NCI-H1694 treated with DMSO at 0.1 percent for 48 hours (cell line): ENCODE measurements at regions not wholly inside any gene's neighbourhood (a gene's known extent, or its start where the extent isn't known, plus 50 kb on each side); places are given as distances from the start of the nearest gene placed in this dataset.

ENCODE experiments used
- DNase-seq: peaks from one replicate; lab custom pipeline; 2025; lab: John Stamatoyannopoulos, UW

DNA sequence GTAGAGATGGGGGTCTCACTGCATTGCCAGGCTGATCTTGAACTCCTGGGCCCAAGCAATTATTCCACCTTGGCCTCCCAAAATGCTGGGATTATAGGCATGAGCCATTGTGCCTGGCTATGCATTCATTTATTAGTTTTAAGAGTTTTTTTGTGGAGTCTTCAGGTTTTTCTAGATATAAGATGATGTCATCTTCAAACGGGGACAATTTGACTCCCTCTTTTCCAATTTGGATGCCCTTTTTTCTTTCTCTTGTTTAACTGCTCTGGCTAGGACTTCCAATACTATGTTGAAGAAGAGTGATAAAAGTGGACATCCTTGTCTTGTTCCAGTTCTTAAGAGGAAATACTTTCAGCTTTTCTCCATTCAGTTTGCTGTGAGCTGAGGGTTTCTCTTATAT, 113.7 kb upstream of the PARD3B start:
- no peak for DNase-seq

GRCh38 chr2:204432196-204432595, 113.1 kb upstream of the PARD3B start:
- DNase-seq, result no peak

DNA sequence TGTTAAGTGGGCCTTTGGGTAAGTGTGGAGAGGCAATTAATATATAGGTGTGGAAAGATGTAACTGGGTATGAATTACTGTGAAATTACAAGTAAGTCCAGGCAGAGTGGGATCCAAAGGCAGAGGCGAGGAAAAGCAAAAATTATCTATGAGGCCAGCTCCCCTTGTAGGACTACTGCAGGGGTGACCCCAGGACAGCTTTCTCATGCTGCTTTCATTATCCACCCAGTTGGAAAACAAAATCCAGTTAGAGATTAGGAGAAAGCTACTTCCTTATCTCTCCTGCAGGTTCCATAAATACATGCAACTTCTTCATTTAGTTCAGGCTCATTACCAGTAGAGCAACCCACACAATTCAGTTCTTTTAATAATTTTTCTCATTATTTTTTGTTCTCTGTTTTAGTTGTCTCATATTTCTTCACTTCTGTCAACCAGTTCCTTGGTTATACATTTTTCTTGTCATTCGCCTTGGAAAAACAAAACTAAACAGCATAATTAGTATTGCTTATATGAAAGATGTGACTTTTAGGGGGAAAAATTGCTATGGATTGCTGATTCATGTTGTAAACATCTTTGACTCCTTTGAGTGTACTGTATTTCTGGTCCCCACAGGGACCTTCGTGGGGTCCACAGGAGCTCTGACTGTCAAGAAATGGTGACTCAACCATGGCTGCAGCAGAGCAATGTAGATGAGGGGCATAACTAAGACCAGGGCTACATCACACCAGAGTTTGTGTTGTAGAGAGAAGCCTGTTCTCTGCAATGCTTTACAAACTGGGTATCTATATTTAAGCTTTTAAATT, 110.4 kb upstream of the PARD3B start:
- DNase-seq, result no peak

- DNase-seq, result no peak
Observed at GRCh38 chr2:204436230-204436629, 109.0 kb upstream of the PARD3B start.

DNA sequence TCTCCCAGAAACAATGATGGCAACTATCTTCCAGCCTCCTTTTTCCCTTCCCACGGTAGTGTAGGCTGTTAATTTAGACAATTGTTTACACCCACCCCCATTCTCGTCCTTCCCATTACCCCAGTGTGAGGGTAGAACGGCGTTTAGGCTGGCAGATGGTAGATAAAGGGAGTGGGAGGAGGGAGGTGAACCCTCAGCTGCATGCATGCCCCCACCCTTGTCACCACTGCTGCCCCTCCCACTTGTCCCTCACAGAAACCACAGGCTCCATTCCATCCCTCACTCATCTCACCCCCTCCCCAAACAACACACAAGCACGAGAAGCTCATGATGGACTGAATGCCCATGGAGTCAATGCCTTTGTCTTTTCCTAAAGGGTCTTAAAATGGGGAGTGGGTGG, 107.9 kb upstream of the PARD3B start:
- DNase-seq, result no peak

- no peak for DNase-seq
Observed at GRCh38 chr2:204437815-204438756, 107.2 kb upstream of the PARD3B start.

- DNase-seq, result no peak
Observed at GRCh38 chr2:204441316-204441715, 104.0 kb upstream of the PARD3B start.

DNA sequence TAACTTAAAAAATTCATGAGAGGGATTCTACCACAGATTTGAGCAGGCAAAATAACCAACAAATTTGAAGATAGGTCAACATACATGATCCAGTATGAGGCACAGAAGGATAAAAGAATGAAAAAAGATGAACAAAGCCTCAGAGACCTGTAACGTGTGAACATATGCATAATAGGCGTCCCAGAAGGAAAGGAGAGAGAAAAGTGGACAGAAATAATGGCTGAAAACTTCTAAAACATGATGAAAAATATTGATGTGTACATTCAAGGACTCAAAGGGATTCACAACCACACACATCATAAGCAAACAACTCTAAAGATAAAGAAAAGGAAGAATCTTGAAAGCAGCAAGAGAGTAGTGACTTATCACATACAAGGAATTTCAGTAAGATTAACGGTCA, 100.1 kb upstream of the PARD3B start:
- no peak for DNase-seq

GRCh38 chr2:204447722-204448121, 97.6 kb upstream of the PARD3B start:
- no peak for DNase-seq

- DNase-seq, result no peak
Observed at GRCh38 chr2:204449977-204450376, 95.3 kb upstream of the PARD3B start.

DNA sequence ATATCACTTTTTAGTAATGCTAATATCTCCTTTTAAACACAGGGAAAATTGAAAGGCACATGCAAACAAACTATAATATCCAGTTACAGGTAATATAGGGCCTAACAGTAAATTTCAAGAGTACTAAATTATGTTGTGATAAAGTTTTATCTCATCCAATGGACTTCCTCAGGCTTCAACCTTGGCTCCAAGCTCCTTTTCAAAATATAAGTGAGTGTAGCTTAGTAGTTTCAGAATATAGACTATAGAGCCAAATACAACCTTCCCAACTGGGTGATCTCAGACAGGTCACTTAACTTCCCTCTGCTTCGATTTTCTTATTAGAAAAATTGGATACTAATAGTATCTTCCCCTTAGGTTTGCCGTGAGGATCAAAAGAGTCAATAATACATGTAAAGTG, 93.5 kb upstream of the PARD3B start:
- DNase-seq, result no peak

DNA sequence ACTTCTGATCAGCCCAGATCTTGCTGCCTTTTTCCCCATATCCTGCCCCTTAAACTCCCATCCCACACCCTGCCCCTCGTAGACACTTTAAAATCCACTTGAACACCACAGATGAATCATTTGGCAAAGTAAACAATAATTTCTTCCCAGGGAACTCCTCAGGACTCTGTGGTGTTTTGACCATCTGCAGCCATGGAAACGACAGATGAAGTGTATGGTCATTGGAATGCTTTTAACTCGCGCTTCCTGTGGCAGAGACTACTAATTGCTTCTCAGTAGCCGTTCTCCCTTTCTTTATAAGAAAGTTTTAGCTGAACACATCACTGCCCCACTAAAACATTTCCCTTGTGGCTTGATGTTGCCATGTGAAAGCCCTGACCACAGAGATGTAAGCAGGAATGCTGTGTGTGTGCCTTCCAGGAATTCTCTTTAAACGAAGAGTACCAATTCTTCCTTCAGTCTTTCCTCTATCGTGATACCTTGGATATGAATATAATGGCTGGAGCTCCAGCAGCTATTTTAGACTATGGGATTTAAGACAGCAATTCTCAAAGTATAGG, 92.7 kb upstream of the PARD3B start:
- DNase-seq, result no peak

DNA sequence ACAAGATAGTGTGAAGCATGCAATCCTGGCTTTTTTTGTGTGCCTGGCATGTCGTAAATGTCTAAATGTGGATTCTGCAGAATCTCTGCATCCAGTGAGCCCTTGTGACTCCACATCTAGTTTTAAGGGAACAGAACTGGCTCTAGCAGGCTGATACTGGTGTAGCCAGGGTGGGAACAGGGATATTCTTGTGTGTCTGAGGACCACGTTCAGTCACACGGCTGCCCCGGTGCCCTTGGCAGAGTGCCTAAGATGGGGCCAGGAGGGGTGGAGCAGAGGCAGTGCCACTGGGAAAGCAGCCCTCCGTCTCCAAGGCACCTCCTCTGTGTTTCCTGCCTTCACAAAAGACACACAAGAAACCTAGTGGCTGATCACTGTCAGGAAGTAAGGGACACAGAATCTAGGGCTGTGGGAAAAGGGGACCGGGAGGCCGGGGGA, 91.5 kb upstream of the PARD3B start:
- no peak for DNase-seq

DNA sequence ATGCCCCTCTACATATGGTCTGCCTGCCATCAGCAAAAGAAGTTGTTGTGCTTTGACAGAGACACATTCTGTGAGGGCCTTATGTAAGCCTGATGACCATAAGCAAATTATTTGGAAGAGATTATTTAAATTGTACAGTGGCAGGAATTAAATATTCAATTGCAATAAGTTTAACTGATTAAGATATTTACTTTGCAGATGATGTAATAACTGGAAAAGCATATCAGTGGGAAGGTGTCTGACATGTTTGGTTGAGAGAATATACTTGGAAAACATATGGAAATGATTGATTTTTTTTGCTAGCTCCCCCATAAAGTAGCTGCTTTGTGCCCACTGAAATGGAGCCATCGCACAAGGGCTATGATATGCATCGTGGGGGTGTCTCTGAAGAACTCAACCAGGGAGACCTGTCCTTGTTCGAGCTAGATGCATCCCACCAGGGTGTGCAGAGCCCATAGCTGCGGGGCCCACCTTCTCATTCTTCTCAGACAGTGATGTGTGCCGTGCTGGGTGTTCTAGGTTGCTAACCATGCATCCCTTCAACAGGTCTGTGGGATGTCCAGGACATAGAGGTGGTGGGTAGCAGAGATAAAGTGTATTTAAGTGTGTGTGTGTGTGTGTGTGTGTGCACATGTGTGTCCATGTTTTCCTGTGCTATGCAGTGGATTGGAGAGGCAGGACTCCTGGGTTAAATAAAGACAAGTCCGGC, 90.4 kb upstream of the PARD3B start:
- no peak for DNase-seq

DNA sequence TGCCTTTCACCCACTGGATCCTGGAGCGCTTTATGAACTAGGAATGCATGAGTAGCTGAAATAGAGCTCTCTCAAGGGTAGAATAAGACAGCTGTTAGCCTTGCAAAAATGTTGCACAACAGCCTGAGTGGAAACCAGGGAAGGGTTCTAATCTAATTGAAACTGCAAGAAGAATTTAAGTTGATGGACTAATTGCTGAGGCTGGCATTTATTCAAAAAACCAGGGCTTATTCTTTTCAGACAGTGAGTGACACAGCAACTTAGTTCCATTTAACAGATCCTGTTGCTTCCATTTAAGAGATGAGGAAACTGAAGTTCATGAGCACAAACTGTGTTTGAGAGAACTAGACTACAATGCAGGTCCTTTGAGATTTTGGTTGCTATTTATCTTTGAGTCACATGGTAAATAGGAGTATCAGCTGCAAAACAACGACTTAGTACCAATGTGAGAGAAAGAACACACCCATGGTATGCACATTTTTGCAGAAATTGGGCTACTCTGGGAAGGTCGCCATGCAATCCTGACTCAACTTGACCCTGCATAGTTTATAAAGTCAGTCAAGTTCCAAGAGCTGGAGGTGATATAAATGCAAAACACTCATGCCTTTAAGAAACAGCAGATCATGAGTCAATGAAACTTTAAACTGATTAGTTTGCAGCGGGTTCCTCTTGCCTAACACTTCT, 76.4 kb upstream of the PARD3B start:
- no peak for DNase-seq

DNA sequence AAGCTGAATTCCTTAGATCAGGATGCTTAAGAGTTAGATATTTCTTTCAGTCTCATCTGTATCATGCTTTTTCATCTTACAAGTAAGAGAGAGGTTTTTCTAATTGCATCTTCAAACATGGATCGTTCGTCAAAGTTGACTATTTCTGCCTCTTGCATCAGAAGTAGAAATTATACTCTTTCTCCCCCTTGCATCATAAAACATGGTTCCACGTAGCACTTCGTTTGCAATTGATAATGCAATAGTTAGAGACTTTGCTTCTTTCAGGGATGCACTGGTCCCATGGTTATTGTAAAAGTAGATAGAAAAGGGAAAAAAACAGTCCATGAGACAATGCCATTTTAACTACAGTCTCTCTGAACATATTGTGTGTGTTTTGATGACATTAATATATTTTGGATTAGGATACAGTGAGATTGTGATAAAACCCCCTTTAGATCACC, 75.1 kb upstream of the PARD3B start:
- DNase-seq, result no peak

DNA sequence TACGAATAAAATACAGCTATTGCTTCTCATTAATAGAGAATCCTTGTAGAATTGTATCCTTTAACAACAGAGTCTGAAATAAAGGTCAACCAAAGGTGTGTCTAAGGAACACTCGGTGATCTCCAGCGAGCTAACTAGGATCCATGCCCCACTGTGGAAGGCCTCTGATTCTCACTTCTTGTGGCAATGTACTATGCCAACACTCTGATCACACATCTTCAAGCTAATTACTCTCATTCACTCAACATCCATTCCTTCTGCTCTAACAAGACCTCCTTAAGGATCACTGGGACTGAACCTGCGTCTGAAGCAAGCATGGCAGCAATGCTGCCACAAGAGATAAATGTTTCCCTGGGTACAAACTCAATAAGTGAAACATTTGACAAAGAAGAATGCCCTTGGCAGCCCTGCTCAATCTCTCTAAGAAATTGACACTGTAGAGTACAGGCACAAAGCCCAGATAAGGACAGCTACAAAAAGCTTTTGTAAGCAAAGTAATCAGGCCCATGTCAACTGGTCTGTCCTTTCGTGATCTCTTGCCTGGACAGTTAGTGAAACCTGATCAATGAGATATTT, 74.6 kb upstream of the PARD3B start:
- no peak for DNase-seq

DNA sequence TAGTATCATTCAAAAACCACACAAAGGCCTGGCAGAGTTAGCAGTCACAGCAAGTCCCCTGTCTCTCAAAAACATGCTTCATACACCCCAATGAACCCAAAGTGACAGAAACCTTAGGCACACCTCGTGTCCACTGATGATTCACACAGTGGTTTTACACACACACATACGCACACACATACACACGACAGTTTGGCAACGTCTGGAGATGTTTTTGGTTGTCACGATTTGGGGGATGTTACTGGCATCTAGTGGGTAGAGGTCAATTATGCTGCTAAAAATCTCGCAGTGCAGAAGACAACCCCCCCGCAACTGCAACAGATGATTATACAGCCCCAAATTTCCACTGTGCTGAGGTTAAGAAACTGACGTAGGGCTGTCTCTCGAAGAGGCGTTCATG, 72.9 kb upstream of the PARD3B start:
- DNase-seq, result no peak

DNA sequence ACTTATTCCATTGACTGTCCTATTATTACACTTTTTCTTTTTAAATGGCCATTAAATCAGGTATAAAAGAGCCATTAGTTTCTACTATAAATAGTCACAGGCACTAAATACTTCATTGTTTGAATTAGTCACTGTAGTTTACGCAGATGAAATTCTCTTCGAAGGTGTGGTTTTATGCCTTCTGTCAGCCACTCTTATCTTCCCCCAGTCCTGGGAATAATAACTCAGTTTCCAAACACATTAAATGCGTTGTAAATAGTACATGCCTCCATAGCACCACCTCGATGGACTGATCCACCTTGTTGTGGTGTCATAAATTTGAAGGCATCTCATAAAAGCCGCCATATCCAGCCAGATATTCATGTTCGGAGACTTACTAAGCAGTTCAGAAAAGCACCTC, 72.1 kb upstream of the PARD3B start:
- no peak for DNase-seq

GRCh38 chr2:204475399-204475798, 69.9 kb upstream of the PARD3B start:
- no peak for DNase-seq

GRCh38 chr2:204477358-204477950, 67.8 kb upstream of the PARD3B start:
- DNase-seq, result no peak
